ENCODE measurements at regions not wholly inside any gene's neighbourhood (a gene's known extent, or its start where the extent isn't known, plus 50 kb on each side); places are given as distances from the start of the nearest gene placed in this dataset.

DNA sequence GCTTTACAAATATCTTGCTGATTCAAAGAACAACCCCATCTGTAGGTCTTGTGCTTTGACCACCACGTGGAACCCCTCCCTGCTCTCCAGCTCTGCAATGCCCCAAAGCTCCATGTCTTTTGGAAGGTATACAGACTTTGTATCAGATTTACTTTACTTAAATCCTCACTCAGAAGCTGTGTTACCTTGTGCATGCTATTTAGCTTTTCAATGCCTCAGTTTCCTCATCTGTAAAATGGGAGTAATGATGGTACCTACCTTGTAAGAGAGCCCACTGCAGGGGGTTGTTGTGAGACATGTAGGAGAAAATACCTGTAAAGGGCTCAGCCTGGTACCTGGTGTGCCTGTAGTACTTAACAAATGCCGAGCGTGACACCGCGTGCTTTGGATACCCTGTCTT lies 200.2 kb upstream of the CHD6 start:
- no peak for DNase-seq (ENCODE audit: low read depth in 4 of 4, low spot score in 3 of 4)

- DNase-seq (ENCODE audit: low read depth in 4 of 4, low spot score in 3 of 4) = no peak
Measured at GRCh38 chr20:41811456-41811855, 193.3 kb upstream of the CHD6 start.

GRCh38 chr20:41800040-41800439 lies 181.9 kb upstream of the CHD6 start:
- no peak for DNase-seq (ENCODE audit: low read depth in 4 of 4, low spot score in 3 of 4)

GRCh38 chr20:41798930-41799502 lies 180.8 kb upstream of the CHD6 start:
- DNase-seq (ENCODE audit: low read depth in 4 of 4, low spot score in 3 of 4) = no peak

DNA sequence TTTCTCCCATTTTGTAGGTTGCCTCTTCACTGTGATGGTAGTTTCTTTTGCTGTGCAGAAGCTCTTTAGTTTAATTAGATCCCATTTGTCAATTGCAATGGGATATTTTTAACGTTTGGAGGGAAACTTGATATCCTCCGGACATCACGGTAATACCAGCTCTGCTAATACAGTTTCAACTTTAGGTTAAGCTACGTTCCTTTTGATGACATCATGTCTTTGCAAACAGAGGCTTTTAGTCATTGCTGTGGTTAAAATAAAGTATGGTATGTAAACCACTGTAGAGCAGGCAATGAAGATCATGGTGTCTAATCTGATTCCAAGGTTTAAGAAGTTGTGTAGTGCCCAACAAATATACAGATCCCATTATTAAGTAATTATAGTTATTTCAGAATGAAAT lies 168.0 kb upstream of the CHD6 start:
- DNase-seq (ENCODE audit: low read depth in 4 of 4, low spot score in 3 of 4) = no peak

- no peak for DNase-seq (ENCODE audit: low read depth in 4 of 4, low spot score in 3 of 4)
Measured at GRCh38 chr20:41784209-41784958, 166.2 kb upstream of the CHD6 start.

DNA sequence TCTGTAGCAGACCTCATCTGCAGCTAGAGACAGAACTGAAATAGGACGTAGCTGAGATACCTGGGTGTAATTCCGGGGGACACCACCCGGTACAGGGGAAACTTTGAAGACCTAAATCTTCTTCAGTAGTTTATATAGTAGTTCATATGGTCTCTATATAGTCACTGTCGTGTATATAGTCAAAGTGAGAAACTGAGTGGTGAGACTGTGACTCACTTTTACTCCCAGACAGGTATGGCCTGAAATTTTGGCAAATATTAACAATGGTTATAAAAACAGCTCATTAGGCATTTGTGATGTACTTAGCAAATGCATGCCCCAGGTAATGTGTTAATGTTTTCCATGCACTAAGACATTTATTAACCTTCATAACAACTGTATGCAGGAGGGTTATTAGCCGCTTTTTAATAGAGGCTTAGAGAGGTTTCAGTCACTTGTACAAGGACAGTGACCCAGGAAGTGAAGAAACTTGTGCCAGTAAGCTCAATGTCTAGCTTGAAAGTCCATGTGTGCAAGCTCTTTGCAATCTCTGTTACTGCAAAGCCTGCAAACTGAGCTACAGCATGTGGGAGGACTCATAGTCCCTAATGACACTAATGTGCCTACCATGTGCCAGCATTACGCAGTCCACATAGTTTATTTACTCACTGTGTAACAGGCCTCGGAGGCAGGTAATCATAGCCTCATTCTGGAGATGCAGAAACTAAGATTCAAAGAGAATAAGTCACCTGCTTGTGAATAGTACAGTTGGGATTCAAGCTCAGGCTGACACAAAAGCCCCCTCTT lies 165.4 kb upstream of the CHD6 start:
- DNase-seq (ENCODE audit: low read depth in 4 of 4, low spot score in 3 of 4) = no peak

GRCh38 chr20:41782730-41783406 lies 164.7 kb upstream of the CHD6 start:
- DNase-seq (ENCODE audit: low read depth in 4 of 4, low spot score in 3 of 4) = no peak

DNA sequence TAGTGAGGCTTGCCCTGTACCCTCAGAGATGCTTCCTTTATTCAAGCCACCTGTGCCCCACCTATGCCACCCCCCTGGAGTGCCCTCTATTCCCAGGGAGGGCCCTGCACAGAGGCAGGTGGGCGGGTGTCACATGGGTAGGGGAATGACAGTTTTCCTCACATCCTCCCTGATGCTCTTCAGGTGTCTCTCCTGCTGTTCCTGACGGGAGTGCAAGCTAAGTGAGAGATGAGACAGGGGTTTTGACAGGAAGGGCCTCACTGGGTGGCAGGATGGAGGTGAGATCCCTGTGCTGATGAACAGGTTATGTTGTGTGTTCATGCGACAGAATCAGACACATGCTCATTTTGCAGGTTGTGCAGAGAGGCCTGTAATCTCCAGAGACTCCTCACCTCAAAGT lies 164.1 kb upstream of the CHD6 start:
- no peak for DNase-seq (ENCODE audit: low read depth in 4 of 4, low spot score in 3 of 4)

- no peak for DNase-seq (ENCODE audit: low read depth in 4 of 4, low spot score in 3 of 4)
Measured at GRCh38 chr20:41776421-41776820, 158.2 kb upstream of the CHD6 start.

- DNase-seq (ENCODE audit: low read depth in 4 of 4, low spot score in 3 of 4) = no peak
Measured at GRCh38 chr20:41774291-41774690, 156.1 kb upstream of the CHD6 start.

GRCh38 chr20:41770965-41771364 lies 152.8 kb upstream of the CHD6 start:
- DNase-seq (ENCODE audit: low read depth in 4 of 4, low spot score in 3 of 4) = no peak

GRCh38 chr20:41770427-41770826 lies 152.2 kb upstream of the CHD6 start:
- no peak for DNase-seq (ENCODE audit: low read depth in 4 of 4, low spot score in 3 of 4)

GRCh38 chr20:41769592-41770018 lies 151.4 kb upstream of the CHD6 start:
- no peak for DNase-seq (ENCODE audit: low read depth in 4 of 4, low spot score in 3 of 4)

DNA sequence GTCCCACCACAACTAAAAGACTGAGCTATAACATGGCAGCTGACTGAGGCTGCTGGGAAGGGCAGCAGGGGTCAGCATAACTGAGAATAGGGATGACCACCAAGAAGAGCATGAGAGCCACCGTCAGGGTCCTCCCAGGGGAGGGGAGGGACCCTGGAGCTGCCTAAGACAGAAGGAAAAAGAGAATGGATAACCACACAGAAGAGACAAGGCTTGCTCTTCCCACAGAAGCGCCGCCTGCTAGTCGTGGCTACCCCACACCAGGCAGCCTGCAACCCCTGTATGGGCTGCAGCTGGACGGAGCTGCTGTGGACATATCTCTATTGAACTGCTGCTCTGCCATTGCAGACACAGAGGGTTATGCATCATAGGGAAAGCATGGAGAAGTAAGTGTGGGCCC lies 132.0 kb upstream of the CHD6 start:
- DNase-seq (ENCODE audit: low read depth in 4 of 4, low spot score in 3 of 4) = no peak

- DNase-seq (ENCODE audit: low read depth in 4 of 4, low spot score in 3 of 4) = no peak
Measured at GRCh38 chr20:41748756-41749582, 130.8 kb upstream of the CHD6 start.

- DNase-seq (ENCODE audit: low read depth in 4 of 4, low spot score in 3 of 4) = no peak
Measured at GRCh38 chr20:41748051-41748450, 129.9 kb upstream of the CHD6 start.

- no peak for DNase-seq (ENCODE audit: low read depth in 4 of 4, low spot score in 3 of 4)
Measured at GRCh38 chr20:41747226-41747625, 129.0 kb upstream of the CHD6 start.

DNA sequence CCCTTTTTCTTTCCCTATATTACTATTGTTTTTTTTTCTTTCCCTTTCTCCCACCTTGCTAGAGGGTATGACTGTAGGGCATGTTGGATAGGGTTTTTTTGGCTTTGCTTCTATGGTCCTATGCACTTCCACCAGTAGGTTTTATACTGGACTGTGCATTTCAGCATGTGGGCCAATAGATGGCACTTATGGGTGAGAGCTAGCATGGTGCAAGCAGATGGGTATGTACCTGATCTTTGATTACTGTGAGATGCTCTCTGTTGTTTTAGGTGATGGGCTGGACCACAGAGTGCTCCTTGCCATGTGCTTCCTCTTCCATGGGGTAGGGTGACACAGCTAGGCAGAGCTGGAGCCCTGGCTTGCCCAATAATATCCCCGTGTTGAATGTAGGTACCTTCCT lies 128.5 kb upstream of the CHD6 start:
- DNase-seq (ENCODE audit: low read depth in 4 of 4, low spot score in 3 of 4) = no peak

- DNase-seq (ENCODE audit: low read depth in 4 of 4, low spot score in 3 of 4) = peak in 3 of 4 donors; percentile 18 to 32 (median 22)
Measured at GRCh38 chr20:41738604-41739206, 120.5 kb upstream of the CHD6 start.
